ENCODE measurements at regions not wholly inside any gene's neighbourhood (a gene's known extent, or its start where the extent isn't known, plus 50 kb on each side); places are given as distances from the start of the nearest gene placed in this dataset.

- no peak for TF ChIP-seq CTCF (conservative IDR thresholded peaks at IDR 0.05; ENCODE audit: low read depth in 2 of 2)
- TF ChIP-seq STAT1 (IDR thresholded peaks at IDR 0.05; ENCODE audit: unreplicated experiment), result no peak
- no peak for TF ChIP-seq EZH2 (IDR thresholded peaks at IDR 0.05; ENCODE audit: low read depth, unreplicated experiment)
- TF ChIP-seq ZNF114 (CRISPR knock-in tag; IDR thresholded peaks at IDR 0.05), result no peak
Measured at GRCh38 chr5:2461701-2462691, 289.5 kb downstream of the IRX2 start (continued).

GRCh38 chr5:2460098-2460497 is 291.4 kb downstream of the IRX2 start:
- Mint-ChIP-seq H3K4me3 (no peak overlapping the region), H3K27me3 (ENCODE audit: insufficient read depth, low read depth, poor library complexity) (peaks cover 4% of the 10 kb centered on the region), H3K9me3 (no peaks in the 10 kb centered on the region; the same call in 2 of the 3 replicates), H3K4me1 (peaks cover 7% of the 10 kb centered on the region), H3K36me3 (ENCODE audit: low read depth) (no peaks in the 10 kb centered on the region), H3K27ac (no peak overlapping the region; the same call in 1 of the 2 replicates)
- ATAC-seq (no peak), DNase-seq (ENCODE audit: low spot score) (no peak)
- no peaks in the 10 kb centered on the region for H3K79me2 ChIP-seq (replicated peaks; ENCODE audit: insufficient read depth)
- H3K4me1 ChIP-seq (ENCODE audit: insufficient read depth), result no peaks in the 10 kb centered on the region
- no peak for TF ChIP-seq EZH2phosphoT487 (IDR thresholded peaks at IDR 0.05; ENCODE audit: unreplicated experiment)
- TF ChIP-seq ZNF114 (CRISPR knock-in tag; IDR thresholded peaks at IDR 0.05), result no peak
- TF ChIP-seq CTCF (conservative IDR thresholded peaks at IDR 0.05; ENCODE audit: low read depth in 2 of 2), result no peak
- TF ChIP-seq EZH2 (IDR thresholded peaks at IDR 0.05; ENCODE audit: low read depth, unreplicated experiment), result no peak
- no peak for TF ChIP-seq STAT1 (IDR thresholded peaks at IDR 0.05; ENCODE audit: unreplicated experiment)
- TF ChIP-seq JUNB (IDR thresholded peaks at IDR 0.05; ENCODE audit: unreplicated experiment), result no peak
- TF ChIP-seq ZNF331 (CRISPR knock-in tag; IDR thresholded peaks at IDR 0.05; ENCODE audit: low read depth), result no peak
- TF ChIP-seq NANOG (IDR thresholded peaks at IDR 0.05; ENCODE audit: borderline replicate concordance), result no peak
- TF ChIP-seq, protein P1, sequence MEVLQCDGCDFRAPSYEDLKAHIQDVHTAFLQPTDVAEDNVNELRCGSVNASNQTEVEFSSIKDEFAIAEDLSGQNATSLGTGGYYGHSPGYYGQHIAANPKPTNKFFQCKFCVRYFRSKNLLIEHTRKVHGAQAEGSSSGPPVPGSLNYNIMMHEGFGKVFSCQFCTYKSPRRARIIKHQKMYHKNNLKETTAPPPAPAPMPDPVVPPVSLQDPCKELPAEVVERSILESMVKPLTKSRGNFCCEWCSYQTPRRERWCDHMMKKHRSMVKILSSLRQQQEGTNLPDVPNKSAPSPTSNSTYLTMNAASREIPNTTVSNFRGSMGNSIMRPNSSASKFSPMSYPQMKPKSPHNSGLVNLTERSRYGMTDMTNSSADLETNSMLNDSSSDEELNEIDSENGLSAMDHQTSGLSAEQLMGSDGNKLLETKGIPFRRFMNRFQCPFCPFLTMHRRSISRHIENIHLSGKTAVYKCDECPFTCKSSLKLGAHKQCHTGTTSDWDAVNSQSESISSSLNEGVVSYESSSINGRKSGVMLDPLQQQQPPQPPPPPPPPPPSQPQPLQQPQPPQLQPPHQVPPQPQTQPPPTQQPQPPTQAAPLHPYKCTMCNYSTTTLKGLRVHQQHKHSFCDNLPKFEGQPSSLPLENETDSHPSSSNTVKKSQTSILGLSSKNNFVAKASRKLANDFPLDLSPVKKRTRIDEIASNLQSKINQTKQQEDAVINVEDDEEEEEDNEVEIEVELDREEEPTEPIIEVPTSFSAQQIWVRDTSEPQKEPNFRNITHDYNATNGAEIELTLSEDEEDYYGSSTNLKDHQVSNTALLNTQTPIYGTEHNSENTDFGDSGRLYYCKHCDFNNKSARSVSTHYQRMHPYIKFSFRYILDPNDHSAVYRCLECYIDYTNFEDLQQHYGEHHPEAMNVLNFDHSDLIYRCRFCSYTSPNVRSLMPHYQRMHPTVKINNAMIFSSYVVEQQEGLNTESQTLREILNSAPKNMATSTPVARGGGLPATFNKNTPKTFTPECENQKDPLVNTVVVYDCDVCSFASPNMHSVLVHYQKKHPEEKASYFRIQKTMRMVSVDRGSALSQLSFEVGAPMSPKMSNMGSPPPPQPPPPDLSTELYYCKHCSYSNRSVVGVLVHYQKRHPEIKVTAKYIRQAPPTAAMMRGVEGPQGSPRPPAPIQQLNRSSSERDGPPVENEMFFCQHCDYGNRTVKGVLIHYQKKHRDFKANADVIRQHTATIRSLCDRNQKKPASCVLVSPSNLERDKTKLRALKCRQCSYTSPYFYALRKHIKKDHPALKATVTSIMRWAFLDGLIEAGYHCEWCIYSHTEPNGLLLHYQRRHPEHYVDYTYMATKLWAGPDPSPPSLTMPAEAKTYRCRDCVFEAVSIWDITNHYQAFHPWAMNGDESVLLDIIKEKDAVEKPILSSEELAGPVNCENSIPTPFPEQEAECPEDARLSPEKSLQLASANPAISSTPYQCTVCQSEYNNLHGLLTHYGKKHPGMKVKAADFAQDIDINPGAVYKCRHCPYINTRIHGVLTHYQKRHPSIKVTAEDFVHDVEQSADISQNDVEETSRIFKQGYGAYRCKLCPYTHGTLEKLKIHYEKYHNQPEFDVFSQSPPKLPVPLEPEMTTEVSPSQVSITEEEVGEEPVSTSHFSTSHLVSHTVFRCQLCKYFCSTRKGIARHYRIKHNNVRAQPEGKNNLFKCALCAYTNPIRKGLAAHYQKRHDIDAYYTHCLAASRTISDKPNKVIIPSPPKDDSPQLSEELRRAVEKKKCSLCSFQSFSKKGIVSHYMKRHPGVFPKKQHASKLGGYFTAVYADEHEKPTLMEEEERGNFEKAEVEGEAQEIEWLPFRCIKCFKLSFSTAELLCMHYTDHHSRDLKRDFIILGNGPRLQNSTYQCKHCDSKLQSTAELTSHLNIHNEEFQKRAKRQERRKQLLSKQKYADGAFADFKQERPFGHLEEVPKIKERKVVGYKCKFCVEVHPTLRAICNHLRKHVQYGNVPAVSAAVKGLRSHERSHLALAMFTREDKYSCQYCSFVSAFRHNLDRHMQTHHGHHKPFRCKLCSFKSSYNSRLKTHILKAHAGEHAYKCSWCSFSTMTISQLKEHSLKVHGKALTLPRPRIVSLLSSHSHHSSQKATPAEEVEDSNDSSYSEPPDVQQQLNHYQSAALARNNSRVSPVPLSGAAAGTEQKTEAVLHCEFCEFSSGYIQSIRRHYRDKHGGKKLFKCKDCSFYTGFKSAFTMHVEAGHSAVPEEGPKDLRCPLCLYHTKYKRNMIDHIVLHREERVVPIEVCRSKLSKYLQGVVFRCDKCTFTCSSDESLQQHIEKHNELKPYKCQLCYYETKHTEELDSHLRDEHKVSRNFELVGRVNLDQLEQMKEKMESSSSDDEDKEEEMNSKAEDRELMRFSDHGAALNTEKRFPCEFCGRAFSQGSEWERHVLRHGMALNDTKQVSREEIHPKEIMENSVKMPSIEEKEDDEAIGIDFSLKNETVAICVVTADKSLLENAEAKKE (CRISPR knock-in tag; IDR thresholded peaks at IDR 0.05), result no peak
- TF ChIP-seq ETS1 (IDR thresholded peaks at IDR 0.05), result no peak
- H3K9me2 ChIP-seq (ENCODE audit: insufficient read depth), result no peaks in the 10 kb centered on the region
- H3K27ac ChIP-seq (ENCODE audit: low read depth), result no peak overlapping the region
- H3K4me2 ChIP-seq, result no peak overlapping the region
- no peaks in the 10 kb centered on the region for H4K20me1 ChIP-seq (replicated peaks; ENCODE audit: insufficient read depth)
- H3K4me3 ChIP-seq, result no peak overlapping the region
- no peak overlapping the region for H2AFZ ChIP-seq
- no peaks in the 10 kb centered on the region for H3K27me3 ChIP-seq (ENCODE audit: insufficient read depth)
- H3F3A ChIP-seq (replicated peaks; ENCODE audit: low read depth), result no peaks in the 10 kb centered on the region
- H3K36me3 ChIP-seq (ENCODE audit: insufficient read depth), result no peaks in the 10 kb centered on the region; the same call in 1 of the 2 replicates

Data from GM23338 (cell line).